CD8-positive, alpha-beta memory T cell (primary cell): ENCODE measurements at regions not wholly inside any gene's neighbourhood (a gene's known extent, or its start where the extent isn't known, plus 50 kb on each side); places are given as distances from the start of the nearest gene placed in this dataset.

Experiments
- CTCF ChIA-PET: fragments of 350-600 bp; sonication (Branson Sonifier 250); formaldehyde crosslinking; loops from one replicate; lab custom pipeline; 2021; ENCODE audit warnings: antibody characterized with exemption; lab: Charles Lee
- POLR2A ChIA-PET: fragments of 350-600 bp; sonication (Branson Sonifier 250); formaldehyde crosslinking; loops from one replicate; lab custom pipeline; 2021; ENCODE audit warnings: antibody characterized with exemption; lab: Charles Lee
- DNase-seq, 5 donors: peaks; one replicate each; pipeline versions ENCODE4 v3.0.0 to v3.0.0-alpha.2; 2020 to 2022; ENCODE audit warnings: mixed read lengths in 1 of 5
- H3K27ac ChIP-seq: one replicate; pipeline ENCODE4 v1.7.0; 2013; ENCODE audit warnings: low read depth, mild to moderate bottlenecking, low read length, moderate library complexity
- H3K27me3 ChIP-seq: 2 replicates; pipeline ENCODE4 v1.7.0; 2013; ENCODE audit warnings: low read length, mild to moderate bottlenecking; ENCODE audit not compliant: insufficient read depth, poor library complexity, severe bottlenecking
- H3K36me3 ChIP-seq: 2 replicates; pipeline ENCODE4 v1.7.0; 2013; ENCODE audit warnings: mild to moderate bottlenecking, low read length, moderate library complexity; ENCODE audit not compliant: insufficient read depth
- H3K4me1 ChIP-seq: 2 replicates; pipeline ENCODE4 v1.7.0; 2013; ENCODE audit warnings: mild to moderate bottlenecking, low read length, moderate library complexity; ENCODE audit not compliant: insufficient read depth
- H3K4me3 ChIP-seq: 2 replicates; pipeline ENCODE4 v1.7.0; 2013; ENCODE audit warnings: mild to moderate bottlenecking, low read length
- H3K9me3 ChIP-seq: 2 replicates; pipeline ENCODE4 v1.7.0; 2013; ENCODE audit warnings: mild to moderate bottlenecking, low read length
- H3K27ac Mint-ChIP-seq, 8 donors: one replicate each; pipeline ENCODE4 v1.8.0; 2020 to 2021; ENCODE audit warnings: mixed read lengths in 8 of 8, mild to moderate bottlenecking in 6 of 8, inconsistent platforms in 3 of 8, moderate library complexity in 3 of 8
- H3K27me3 Mint-ChIP-seq, 2 donors: one replicate each; pipeline ENCODE4 v1.8.0; 2020 to 2021; ENCODE audit warnings: mixed read lengths in 2 of 2, mild to moderate bottlenecking in 1 of 2, moderate library complexity in 1 of 2
- H3K36me3 Mint-ChIP-seq, 3 donors: one replicate each; pipeline ENCODE4 v1.8.0; 2020 to 2021; ENCODE audit warnings: mixed read lengths in 3 of 3, inconsistent platforms in 1 of 3, mild to moderate bottlenecking in 1 of 3
- H3K4me1 Mint-ChIP-seq, 3 donors: one replicate each; pipeline ENCODE4 v1.8.0; 2020 to 2021; ENCODE audit warnings: mixed read lengths in 3 of 3, inconsistent platforms in 1 of 3, mild to moderate bottlenecking in 1 of 3
- H3K4me3 Mint-ChIP-seq, 7 donors: one replicate each; pipeline ENCODE4 v1.8.0; 2020 to 2021; ENCODE audit warnings: mixed read lengths in 7 of 7, mild to moderate bottlenecking in 6 of 7, moderate library complexity in 4 of 7, inconsistent platforms in 2 of 7
- H3K9me3 Mint-ChIP-seq, 5 donors: one replicate each; pipeline ENCODE4 v1.8.0; 2020 to 2022; ENCODE audit warnings: mixed read lengths in 5 of 5, mild to moderate bottlenecking in 3 of 5, moderate library complexity in 2 of 5, inconsistent platforms in 1 of 5

GRCh38 chr10:105769248-105770184, 1128.4 kb downstream of the SORCS3 start:
- ChIA-PET CTCF (no interaction called here), POLR2A (no interaction called here)
- no peak for DNase-seq
- Mint-ChIP-seq H3K4me3 (no peak overlapping the region), H3K4me1 (no peaks in the 10 kb centered on the region), H3K9me3 (peaks cover 5 to 11% (median 8%) of the 10 kb centered on the region in 5 donors), H3K27ac (peak overlapping the region in 1 of 8 donors; percentile 65), H3K36me3 (no peaks in the 10 kb centered on the region), H3K27me3 (no peaks in the 10 kb centered on the region)
- Histone ChIP-seq H3K4me3 (no peak overlapping the region), H3K36me3 (no peaks in the 10 kb centered on the region), H3K27me3 (no peaks in the 10 kb centered on the region), H3K4me1 (no peaks in the 10 kb centered on the region), H3K27ac (no peak overlapping the region), H3K9me3 (no peaks in the 10 kb centered on the region)

- Mint-ChIP-seq H3K27ac (no peak overlapping the region), H3K4me1 (no peaks in the 10 kb centered on the region), H3K4me3 (no peak overlapping the region), H3K9me3 (peaks cover 2 to 13% (median 9%) of the 10 kb centered on the region in 5 donors), H3K36me3 (no peaks in the 10 kb centered on the region), H3K27me3 (no peaks in the 10 kb centered on the region)
- no peaks in the 10 kb centered on the region for H3K9me3 ChIP-seq
- no peak for DNase-seq
- no peaks in the 10 kb centered on the region for H3K4me1 ChIP-seq
- H3K36me3 ChIP-seq = no peaks in the 10 kb centered on the region
- H3K4me3 ChIP-seq = no peak overlapping the region
- POLR2A ChIA-PET = no interaction called here
- CTCF ChIA-PET = no interaction called here
- H3K27ac ChIP-seq = no peak overlapping the region
- no peaks in the 10 kb centered on the region for H3K27me3 ChIP-seq
These were observed 1122.5 kb downstream of the SORCS3 start for GRCh38 chr10:105763611-105764010.

- Mint-ChIP-seq H3K4me3 (no peak overlapping the region), H3K27me3 (no peaks in the 10 kb centered on the region), H3K9me3 (peaks cover 3 to 13% (median 9%) of the 10 kb centered on the region in 5 donors), H3K27ac (no peak overlapping the region), H3K4me1 (no peaks in the 10 kb centered on the region), H3K36me3 (no peaks in the 10 kb centered on the region)
- H3K27me3 ChIP-seq = no peaks in the 10 kb centered on the region
- no peaks in the 10 kb centered on the region for H3K4me1 ChIP-seq
- no peaks in the 10 kb centered on the region for H3K36me3 ChIP-seq
- ChIA-PET POLR2A (no interaction called here), CTCF (no interaction called here)
- H3K4me3 ChIP-seq = no peak overlapping the region
- H3K9me3 ChIP-seq = no peaks in the 10 kb centered on the region
- H3K27ac ChIP-seq = no peak overlapping the region
- no peak for DNase-seq
These were observed 1120.6 kb downstream of the SORCS3 start for GRCh38 chr10:105761576-105762260.

GRCh38 chr10:105759669-105760068, 1118.6 kb downstream of the SORCS3 start:
- CTCF ChIA-PET = no interaction called here
- Histone ChIP-seq H3K27ac (no peak overlapping the region), H3K4me3 (no peak overlapping the region), H3K9me3 (no peaks in the 10 kb centered on the region), H3K36me3 (no peaks in the 10 kb centered on the region), H3K4me1 (no peaks in the 10 kb centered on the region), H3K27me3 (no peaks in the 10 kb centered on the region)
- no peak overlapping the region for H3K27ac Mint-ChIP-seq
- H3K27me3 Mint-ChIP-seq = no peaks in the 10 kb centered on the region
- no peak for DNase-seq
- H3K9me3 Mint-ChIP-seq = peaks cover 2 to 9% (median 8%) of the 10 kb centered on the region in 5 donors
- peaks cover 0 to 1% (median 0%) of the 10 kb centered on the region in 3 donors for H3K36me3 Mint-ChIP-seq
- H3K4me1 Mint-ChIP-seq = no peaks in the 10 kb centered on the region
- POLR2A ChIA-PET = no interaction called here
- no peak overlapping the region for H3K4me3 Mint-ChIP-seq

- H3K9me3 Mint-ChIP-seq = peaks cover 2 to 17% (median 7%) of the 10 kb centered on the region in 5 donors
- H3K27ac Mint-ChIP-seq = no peak overlapping the region
- H3K27me3 Mint-ChIP-seq = no peaks in the 10 kb centered on the region
- ChIA-PET CTCF (no interaction called here), POLR2A (no interaction called here)
- no peaks in the 10 kb centered on the region for H3K4me1 Mint-ChIP-seq
- no peak overlapping the region for H3K27ac ChIP-seq
- DNase-seq = no peak
- no peaks in the 10 kb centered on the region for H3K27me3 ChIP-seq
- no peak overlapping the region for H3K4me3 ChIP-seq
- H3K4me3 Mint-ChIP-seq = no peak overlapping the region
- peaks cover 0 to 1% (median 0%) of the 10 kb centered on the region in 3 donors for H3K36me3 Mint-ChIP-seq
- H3K9me3 ChIP-seq = no peaks in the 10 kb centered on the region
- H3K36me3 ChIP-seq = no peaks in the 10 kb centered on the region
- no peaks in the 10 kb centered on the region for H3K4me1 ChIP-seq
These were observed 1117.3 kb downstream of the SORCS3 start for GRCh38 chr10:105758209-105758998.

GRCh38 chr10:105757302-105757701, 1116.2 kb downstream of the SORCS3 start:
- CTCF ChIA-PET = no interaction called here
- Mint-ChIP-seq H3K9me3 (peaks cover 4 to 17% (median 6%) of the 10 kb centered on the region in 5 donors), H3K4me1 (no peaks in the 10 kb centered on the region), H3K4me3 (no peak overlapping the region), H3K27me3 (no peaks in the 10 kb centered on the region), H3K27ac (no peak overlapping the region), H3K36me3 (peaks cover 0 to 1% (median 0%) of the 10 kb centered on the region in 3 donors)
- Histone ChIP-seq H3K4me3 (no peak overlapping the region), H3K27ac (no peak overlapping the region), H3K4me1 (no peaks in the 10 kb centered on the region), H3K27me3 (no peaks in the 10 kb centered on the region), H3K9me3 (no peaks in the 10 kb centered on the region), H3K36me3 (no peaks in the 10 kb centered on the region)
- POLR2A ChIA-PET = no interaction called here
- DNase-seq = no peak

- H3K4me1 ChIP-seq = no peaks in the 10 kb centered on the region
- peaks cover 0 to 1% (median 0%) of the 10 kb centered on the region in 3 donors for H3K36me3 Mint-ChIP-seq
- POLR2A ChIA-PET = no interaction called here
These were observed 1115.3 kb downstream of the SORCS3 start for GRCh38 chr10:105756386-105756785.

More at GRCh38 chr10:105756386-105756785, 1115.3 kb downstream of the SORCS3 start:
- Histone ChIP-seq H3K27me3 (no peaks in the 10 kb centered on the region), H3K4me3 (no peak overlapping the region), H3K9me3 (no peaks in the 10 kb centered on the region), H3K27ac (no peak overlapping the region), H3K36me3 (no peaks in the 10 kb centered on the region)
- DNase-seq = no peak
- H3K4me3 Mint-ChIP-seq = no peak overlapping the region
- CTCF ChIA-PET = no interaction called here
- no peaks in the 10 kb centered on the region for H3K27me3 Mint-ChIP-seq
- H3K27ac Mint-ChIP-seq = no peak overlapping the region
- H3K4me1 Mint-ChIP-seq = no peaks in the 10 kb centered on the region
- H3K9me3 Mint-ChIP-seq = peaks cover under 1 to 17% (median 4%) of the 10 kb centered on the region in 5 donors
